SK-N-SH (cell line): ENCODE measurements at regions not wholly inside any gene's neighbourhood (a gene's known extent, or its start where the extent isn't known, plus 50 kb on each side); places are given as distances from the start of the nearest gene placed in this dataset.

Experiments used
- CTCF ChIA-PET: fragments of 300-600, 350-600 bp; formaldehyde crosslinking; extraction: SDS; loops from one replicate; lab custom pipeline; 2021; lab: Yijun Ruan, JAX
- POLR2A ChIA-PET: fragments of 350-600 bp; sonication (Branson Sonifier 250); formaldehyde crosslinking; extraction: SDS; loops from one replicate; lab custom pipeline; 2020; ENCODE audit warnings: antibody characterized with exemption, inconsistent platforms; lab: Yijun Ruan, JAX
- DNase-seq: peaks from one replicate; pipeline ENCODE4 v3.0.0; 2012
- H2AFZ ChIP-seq: fragments of 200-600 bp; sonication (generic); 2 replicates; pipeline ENCODE4 v1.8.1; 2016; ENCODE audit warnings: antibody characterized with exemption, mild to moderate bottlenecking, low read depth
- H3F3A ChIP-seq: fragments of 200-600 bp; sonication (generic); replicated peaks from 2 replicates; pipeline ENCODE3; 2016; ENCODE audit warnings: antibody characterized with exemption, mild to moderate bottlenecking; ENCODE audit not compliant: insufficient read depth
- H3K27ac ChIP-seq, 2 experiments: fragments of 200-500 bp in 1 of 2; fragments of 200-600 bp in 1 of 2; sonication (Bioruptor generic) in 1 of 2; sonication (generic), shearing (Covaris generic) in 1 of 2; 2 replicates each; pipeline versions ENCODE4 v1.5.1 to v1.6.1; 2014 to 2016; ENCODE audit warnings: low read depth in 2 of 2, inconsistent platforms in 1 of 2, low read length in 1 of 2, mild to moderate bottlenecking in 1 of 2, mixed read lengths in 1 of 2
- H3K27me3 ChIP-seq: fragments of 200-600 bp; sonication (generic), shearing (Covaris generic); 2 replicates; pipeline ENCODE4 v1.6.1; 2016; ENCODE audit warnings: mixed run types; ENCODE audit not compliant: insufficient read depth
- H3K36me3 ChIP-seq, 2 experiments: fragments of 200-500 bp in 1 of 2; fragments of 200-600 bp in 1 of 2; sonication (Bioruptor generic) in 1 of 2; sonication (generic) in 1 of 2; replicated peaks in 1 of 2; 2 replicates each; pipeline versions ENCODE3 to v1.5.1; 2014 to 2016; ENCODE audit warnings: low read length in 1 of 2, mild to moderate bottlenecking in 1 of 2; ENCODE audit not compliant: insufficient read depth in 2 of 2, control insufficient read depth in 1 of 2
- H3K4me1 ChIP-seq, 2 experiments: fragments of 200-500 bp in 1 of 2; fragments of 200-600 bp in 1 of 2; sonication (Bioruptor generic) in 1 of 2; sonication (generic), shearing (Covaris generic) in 1 of 2; 2 replicates each; pipeline versions ENCODE4 v1.5.1 to v1.6.1; 2014 to 2016; ENCODE audit warnings: low read depth in 1 of 2, low read length in 1 of 2, mixed run types in 1 of 2; ENCODE audit not compliant: insufficient read depth in 2 of 2, control insufficient read depth in 1 of 2
- H3K4me2 ChIP-seq: fragments of 200-600 bp; sonication (generic), shearing (Covaris generic); 2 replicates; pipeline ENCODE4 v1.6.1; 2017; ENCODE audit warnings: mixed run types
- H3K4me3 ChIP-seq, 2 experiments: fragments of 200-500 bp in 1 of 2; fragments of 200-600 bp in 1 of 2; sonication (Bioruptor generic) in 1 of 2; sonication (generic), shearing (Covaris generic) in 1 of 2; 2 replicates each; pipeline versions ENCODE4 v1.5.1 to v1.8.1; 2014 to 2016; ENCODE audit warnings: low read depth in 2 of 2, inconsistent platforms in 1 of 2, low read length in 1 of 2, mild to moderate bottlenecking in 1 of 2, mixed read lengths in 1 of 2, moderate library complexity in 1 of 2
- H3K79me2 ChIP-seq: fragments of 200-600 bp; sonication (generic); 2 replicates; pipeline ENCODE4 v1.8.1; 2017; ENCODE audit warnings: mild to moderate bottlenecking; ENCODE audit not compliant: insufficient read depth
- H3K9ac ChIP-seq: fragments of 200-600 bp; sonication (generic); 2 replicates; pipeline ENCODE4 v1.6.1; 2017; ENCODE audit warnings: mixed run types
- H3K9me2 ChIP-seq: fragments of 200-600 bp; sonication (generic); 2 replicates; pipeline ENCODE4 v1.6.1; 2017; ENCODE audit warnings: mixed run types
- H3K9me3 ChIP-seq: fragments of 200-600 bp; sonication (generic); 2 replicates; pipeline ENCODE4 v1.6.1; 2017; ENCODE audit warnings: mixed run types, mild to moderate bottlenecking, moderate library complexity
- H4K20me1 ChIP-seq: fragments of 200-600 bp; sonication (generic); 2 replicates; pipeline ENCODE4 v1.6.1; 2017; ENCODE audit warnings: mild to moderate bottlenecking, mixed run types; ENCODE audit not compliant: insufficient read depth
- ELF1 ChIP-seq: IDR thresholded peaks from 2 replicates; pipeline ENCODE4 v1.4.0; 2012
- EZH2phosphoT487 ChIP-seq: fragments of 200-600 bp; sonication (generic); IDR thresholded peaks from 2 replicates; pipeline ENCODE4 v1.6.1; 2017; ENCODE audit warnings: low read depth, mixed run types, mild to moderate bottlenecking, antibody characterized with exemption, moderate library complexity, borderline replicate concordance
- MAX ChIP-seq: IDR thresholded peaks from 2 replicates; pipeline ENCODE4 v1.4.0; 2012; ENCODE audit warnings: low read depth
- NFIC ChIP-seq: IDR thresholded peaks from 2 replicates; pipeline ENCODE4 v1.4.0; 2012; ENCODE audit warnings: borderline replicate concordance
- PBX3 ChIP-seq: IDR thresholded peaks from 2 replicates; pipeline ENCODE4; 2012
- RFX5 ChIP-seq: IDR thresholded peaks from 2 replicates; pipeline ENCODE4 v1.6.1; 2012; ENCODE audit warnings: mild to moderate bottlenecking, improper control_type of control experiment, low read length
- RXRA ChIP-seq: IDR thresholded peaks from 2 replicates; pipeline ENCODE4 v1.4.0; 2012; ENCODE audit warnings: low read depth, mild to moderate bottlenecking, borderline replicate concordance
- SMC3 ChIP-seq: IDR thresholded peaks from 2 replicates; pipeline ENCODE4 v1.6.1; 2012; ENCODE audit warnings: low read depth, low read length, improper control_type of control experiment
- TAF1 ChIP-seq: IDR thresholded peaks from 2 replicates; pipeline ENCODE4 v1.6.1; 2012; ENCODE audit warnings: low read depth, mild to moderate bottlenecking, low read length, moderate library complexity, borderline replicate concordance
- TCF12 ChIP-seq: IDR thresholded peaks from 2 replicates; pipeline ENCODE4 v1.4.0; 2012
- USF2 ChIP-seq: fragments of 150-350 bp; IDR thresholded peaks from 2 replicates; pipeline ENCODE4 v1.6.1; 2017; ENCODE audit warnings: antibody characterized with exemption, low read length, low read depth, borderline replicate concordance
- YY1 ChIP-seq: IDR thresholded peaks from 2 replicates; pipeline ENCODE4 v1.4.0; 2012; ENCODE audit warnings: low read depth, mild to moderate bottlenecking
- ZBTB33 ChIP-seq: IDR thresholded peaks from 2 replicates; pipeline ENCODE4 v1.4.0; 2012; ENCODE audit warnings: low read depth, borderline replicate concordance
- WGBS: methylation state at CpG from one replicate; pipeline ENCODE4 v1.1.6; 2017; ENCODE audit warnings: low lambda C conversion rate; 5-methylcytosine and 5-hydroxymethylcytosine counted together

- no peaks in the 10 kb centered on the region for H3K4me1 ChIP-seq
- no peaks in the 10 kb centered on the region for H3K79me2 ChIP-seq
- no peak overlapping the region for H3K4me3 ChIP-seq
- no peaks in the 10 kb centered on the region for H3K9me3 ChIP-seq
- CTCF ChIA-PET: no interaction called here
- no peaks in the 10 kb centered on the region for H3K9me2 ChIP-seq
- POLR2A ChIA-PET: no interaction called here
- no peaks in the 10 kb centered on the region for H3F3A ChIP-seq
- 89% methylated on average over 5 of the region's 5 CpGs for WGBS
- no peak overlapping the region for H3K9ac ChIP-seq
- DNase-seq: no peak
- H4K20me1 ChIP-seq: no peaks in the 10 kb centered on the region
- no peaks in the 10 kb centered on the region for H3K27me3 ChIP-seq
- H3K27ac ChIP-seq: no peak overlapping the region
- H3K36me3 ChIP-seq: no peaks in the 10 kb centered on the region
- no peak overlapping the region for H2AFZ ChIP-seq
- TF ChIP-seq TAF1 (no peak), EZH2phosphoT487 (no peak), ELF1 (no peak), ZBTB33 (no peak), RFX5 (no peak)
- H3K4me2 ChIP-seq: no peak overlapping the region
Measured at GRCh38 chr2:171216631-171217030, 55.9 kb upstream of the TLK1 start.

- ChIA-PET POLR2A (no interaction called here), CTCF (interaction anchor here (1.4 kb wide), 1 partner anchor 241 kb away, joined by 5 read pairs; no protein-coding TSS in a partner anchor)
- Histone ChIP-seq H3K36me3 (no peaks in the 10 kb centered on the region), H3K79me2 (no peaks in the 10 kb centered on the region), H3K27ac (no peak overlapping the region), H3K27me3 (no peaks in the 10 kb centered on the region), H3K4me1 (no peaks in the 10 kb centered on the region), H3F3A (no peaks in the 10 kb centered on the region), H2AFZ (no peak overlapping the region), H3K9me3 (no peaks in the 10 kb centered on the region), H4K20me1 (no peaks in the 10 kb centered on the region), H3K4me3 (no peak overlapping the region), H3K4me2 (no peak overlapping the region), H3K9me2 (no peaks in the 10 kb centered on the region), H3K9ac (no peak overlapping the region)
- no peak for TF ChIP-seq RFX5
- TF ChIP-seq MAX: no peak
- 90% methylated on average over 5 of the region's 5 CpGs for WGBS
- DNase-seq: no peak
Measured at GRCh38 chr2:171214093-171214492, 53.4 kb upstream of the TLK1 start.

- Histone ChIP-seq H3K4me1 (no peaks in the 10 kb centered on the region), H3K27me3 (no peaks in the 10 kb centered on the region), H3K4me3 (no peak overlapping the region), H3F3A (no peaks in the 10 kb centered on the region), H3K9ac (no peak overlapping the region), H3K9me2 (no peaks in the 10 kb centered on the region), H3K27ac (no peak overlapping the region), H3K4me2 (no peak overlapping the region), H3K9me3 (no peaks in the 10 kb centered on the region), H4K20me1 (no peaks in the 10 kb centered on the region), H2AFZ (no peak overlapping the region), H3K36me3 (no peaks in the 10 kb centered on the region), H3K79me2 (no peaks in the 10 kb centered on the region)
- WGBS: 86% methylated on average over 8 of the region's 8 CpGs
- TF ChIP-seq RXRA: no peak
- TF ChIP-seq PBX3: no peak
- TF ChIP-seq YY1: no peak
- no peak for TF ChIP-seq USF2
- TF ChIP-seq MAX: no peak
- TF ChIP-seq NFIC: no peak
- no peak for TF ChIP-seq SMC3
- TF ChIP-seq TCF12: no peak
- ChIA-PET CTCF (no interaction called here), POLR2A (no interaction called here)
- DNase-seq: no peak
Measured at GRCh38 chr2:171210864-171211431, 50.3 kb upstream of the TLK1 start.
